ENCODE measurements at regions not wholly inside any gene's neighbourhood (a gene's known extent, or its start where the extent isn't known, plus 50 kb on each side); places are given as distances from the start of the nearest gene placed in this dataset.

- intact Hi-C loops (cut with micrococcal nuclease) (no loop called here), dilution Hi-C loops (cut with MboI; ENCODE audit: extremely low pct_ligation_motif_present, low sequenced_read_pairs) (no loop called here)
- no peak for DNase-seq (ENCODE audit: low read depth, low spot score)
- FAIRE-seq, result peak; percentile 12
- no peaks in the 10 kb centered on the region for H3K36me3 ChIP-seq (ENCODE audit: control insufficient read depth in 2 of 2, extremely low read depth in 1 of 2, insufficient read depth in 2 of 2, low read length in 2 of 2)
- H3K4me3 ChIP-seq (replicated peaks in 1 of 3; ENCODE audit: insufficient read depth in 1 of 3, low read depth in 1 of 3, low read length in 3 of 3), result no peak overlapping the region
- H4K20me1 ChIP-seq (replicated peaks; ENCODE audit: control insufficient read depth, extremely low read depth, insufficient read depth, low read length), result no peaks in the 10 kb centered on the region
- no peaks in the 10 kb centered on the region for H3K9me3 ChIP-seq (replicated peaks; ENCODE audit: control insufficient read depth, insufficient read depth, low read length)
- H3K27ac ChIP-seq (ENCODE audit: insufficient read depth, low read depth, low read length), result no peak overlapping the region
- H2AFZ ChIP-seq (ENCODE audit: low read depth, low read length), result no peak overlapping the region
- no peaks in the 10 kb centered on the region for H3K79me2 ChIP-seq (ENCODE audit: control insufficient read depth, insufficient read depth, low read length)
- no peak overlapping the region for H3K4me2 ChIP-seq (ENCODE audit: insufficient read depth, low read length)
- CTCF ChIA-PET, result interaction anchor here (1.0 kb wide), 1 partner anchor 16 kb away, joined by 3 read pairs; no protein-coding TSS in a partner anchor
- no peaks in the 10 kb centered on the region for H3K27me3 ChIP-seq (ENCODE audit: control insufficient read depth in 2 of 2, insufficient read depth in 2 of 2, low read length in 2 of 2)
- POLR2A ChIA-PET, result no interaction called here
- BruUV-seq (replicated peaks), result no TSS peak
- no peaks in the 10 kb centered on the region for H3K9me1 ChIP-seq (replicated peaks; ENCODE audit: control insufficient read depth, extremely low read depth, insufficient read depth, low read length)
- TF ChIP-seq MYC (IDR thresholded peaks at IDR 0.05; ENCODE audit: low read depth, low read length), result no peak
- TF ChIP-seq EZH2 (IDR thresholded peaks at IDR 0.05; ENCODE audit: borderline replicate concordance, low read depth, low read length, severe bottlenecking), result no peak
- no peak for TF ChIP-seq POLR2AphosphoS5 (IDR thresholded peaks at IDR 0.05; ENCODE audit: insufficient read depth, low read depth, low read length)
- TF ChIP-seq, protein P1, sequence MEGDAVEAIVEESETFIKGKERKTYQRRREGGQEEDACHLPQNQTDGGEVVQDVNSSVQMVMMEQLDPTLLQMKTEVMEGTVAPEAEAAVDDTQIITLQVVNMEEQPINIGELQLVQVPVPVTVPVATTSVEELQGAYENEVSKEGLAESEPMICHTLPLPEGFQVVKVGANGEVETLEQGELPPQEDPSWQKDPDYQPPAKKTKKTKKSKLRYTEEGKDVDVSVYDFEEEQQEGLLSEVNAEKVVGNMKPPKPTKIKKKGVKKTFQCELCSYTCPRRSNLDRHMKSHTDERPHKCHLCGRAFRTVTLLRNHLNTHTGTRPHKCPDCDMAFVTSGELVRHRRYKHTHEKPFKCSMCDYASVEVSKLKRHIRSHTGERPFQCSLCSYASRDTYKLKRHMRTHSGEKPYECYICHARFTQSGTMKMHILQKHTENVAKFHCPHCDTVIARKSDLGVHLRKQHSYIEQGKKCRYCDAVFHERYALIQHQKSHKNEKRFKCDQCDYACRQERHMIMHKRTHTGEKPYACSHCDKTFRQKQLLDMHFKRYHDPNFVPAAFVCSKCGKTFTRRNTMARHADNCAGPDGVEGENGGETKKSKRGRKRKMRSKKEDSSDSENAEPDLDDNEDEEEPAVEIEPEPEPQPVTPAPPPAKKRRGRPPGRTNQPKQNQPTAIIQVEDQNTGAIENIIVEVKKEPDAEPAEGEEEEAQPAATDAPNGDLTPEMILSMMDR (IDR thresholded peaks at IDR 0.05; ENCODE audit: extremely low read depth in 1 of 2, insufficient read depth in 1 of 2, low read depth in 1 of 2, low read length in 2 of 2), result no peak
- no peak for TF ChIP-seq GATA2 (IDR thresholded peaks at IDR 0.05; ENCODE audit: insufficient read depth, insufficient read length, low read depth, low read length)
- TF ChIP-seq FOS (IDR thresholded peaks at IDR 0.05; ENCODE audit: borderline replicate concordance, insufficient read depth, low read length), result no peak
- TF ChIP-seq POLR2A (IDR thresholded peaks at IDR 0.05; ENCODE audit: low read depth, low read length), result no peak
- TF ChIP-seq JUN (IDR thresholded peaks at IDR 0.05; ENCODE audit: borderline replicate concordance, insufficient read depth, insufficient read length, low read depth), result no peak
- TF ChIP-seq MAX (IDR thresholded peaks at IDR 0.05; ENCODE audit: insufficient read depth, insufficient read length), result no peak
- H3K9ac ChIP-seq (replicated peaks; ENCODE audit: extremely low read depth, insufficient read depth, low read length), result no peak overlapping the region
- no peaks in the 10 kb centered on the region for H3K4me1 ChIP-seq (ENCODE audit: control insufficient read depth, extremely low read depth, insufficient read depth, low read length)
Observed at GRCh38 chr5:112083623-112084022, 326.6 kb upstream of the NREP start.
